Heart right ventricle (tissue), 16 donors: ENCODE measurements at regions not wholly inside any gene's neighbourhood (a gene's known extent, or its start where the extent isn't known, plus 50 kb on each side); places are given as distances from the start of the nearest gene placed in this dataset.

ENCODE experiments used
- ATAC-seq, 8 donors: fragments of 200-7000 bp; cut with Tn5 transposase; one replicate each; pipeline ENCODE4 v1.9.1; 2020; ENCODE audit warnings: mild to moderate bottlenecking in 8 of 8, moderate library complexity in 8 of 8, moderate number of reproducible peaks in 1 of 8
- DNase-seq, 2 donors: peaks; one replicate each; pipeline ENCODE4 v3.0.0-alpha.2; 2020
- H3K27ac ChIP-seq, 10 donors: fragments of 200-600 bp; sonication (generic) in 2 of 10; one replicate each; pipeline versions ENCODE4 v1.5.0 to v1.8.0; 2020 to 2022; ENCODE audit warnings: mild to moderate bottlenecking in 3 of 10
- H3K27me3 ChIP-seq, 7 donors: fragments of 200-600 bp; one replicate each; pipeline ENCODE4 v1.8.0; 2021 to 2022; ENCODE audit warnings: mild to moderate bottlenecking in 2 of 7
- H3K36me3 ChIP-seq, 9 donors: fragments of 200-600 bp; sonication (generic) in 1 of 9; one replicate each; pipeline versions ENCODE4 v1.5.0 to v1.8.0; 2020 to 2022; ENCODE audit warnings: mild to moderate bottlenecking in 2 of 9
- H3K4me1 ChIP-seq, 9 donors: fragments of 200-600 bp; sonication (generic) in 1 of 9; one replicate each; pipeline versions ENCODE4 v1.5.0 to v1.8.0; 2020 to 2022; ENCODE audit warnings: mild to moderate bottlenecking in 4 of 9
- H3K4me3 ChIP-seq, 10 donors: fragments of 200-600 bp; sonication (generic) in 2 of 10; one replicate each; pipeline versions ENCODE4 v1.5.0 to v1.8.0; 2020 to 2022; ENCODE audit warnings: mild to moderate bottlenecking in 7 of 10, moderate library complexity in 2 of 10
- H3K9me3 ChIP-seq, 11 donors: fragments of 200-600 bp in 10 of 11; sonication (generic) in 2 of 11; one replicate each; pipeline versions ENCODE4 v1.5.0 to v1.8.0; 2013 to 2022; ENCODE audit warnings: mild to moderate bottlenecking in 2 of 11, control low read depth in 1 of 11, moderate library complexity in 1 of 11
- CTCF ChIP-seq, 9 donors: fragments of 200-600 bp; sonication (generic) in 2 of 9; IDR thresholded peaks; one replicate each; pipeline versions ENCODE4 v1.5.0 to v1.8.0; 2021 to 2022; ENCODE audit warnings: antibody characterized with exemption in 9 of 9, mild to moderate bottlenecking in 5 of 9, moderate library complexity in 1 of 9
- WGBS, 2 donors: extraction: QIAGEN DNeasy Blood & Tissue Kit; methylation state at CpG; one replicate each; pipeline ENCODE4 v1.1.7; 2013; ENCODE audit warnings: inconsistent platforms in 1 of 2; 5-methylcytosine and 5-hydroxymethylcytosine counted together
- intact Hi-C, 10 donors: fragments of 100-400 bp; cut with DNase I; formaldehyde crosslinking; loops; one replicate each; pipeline versions ENCODE4 v1.11.1 to v1.14.2; 2022
- donor health status: Arrhythmogenic right ventricular cardiomyopathy.
- donor health status: ischemic (EF 13 %, LVEDD 7.1; RV severe dilation, severe dysfunction).
- donor health status: healthy with polysubstance abuse.
- donor health status: DM: no; HTN: yes; CAD: no.
- donor health status: DM: no; HTN: no; CAD: no.
- donor health status: ischemic (EF 25% LVEDD 6.9; RV normal size, moderate dysfunction).
- donor health status: ischemic (EF 25% LVEDD 5.7; RV mildly dilated, moderate dysfunction).
- donor health status: healthy.
- donor health status: DM: yes; HTN: yes; CAD: no.
- donor health status: Ischemic cardiomyopathy.
- donor health status: ischemic (EF 35%, LVEDD 5.7; RV mildly dilated, moderate dysfunction).
- donor health status: nonischemic (EF 11% LVEDD 7.7; RV severe dilation, severe dysfunction).
- donor health status: DM: yes; HTN: yes; CAD: no.
- donor health status: PGD.
- donor health status: ischemic (EF 29% LVEDD 5.4; RV normal size, mild dysfunction).
- donor health status: nonischemic (EF 23%, LVEDD 6.1; RV moderate dilation, normal function).

DNA sequence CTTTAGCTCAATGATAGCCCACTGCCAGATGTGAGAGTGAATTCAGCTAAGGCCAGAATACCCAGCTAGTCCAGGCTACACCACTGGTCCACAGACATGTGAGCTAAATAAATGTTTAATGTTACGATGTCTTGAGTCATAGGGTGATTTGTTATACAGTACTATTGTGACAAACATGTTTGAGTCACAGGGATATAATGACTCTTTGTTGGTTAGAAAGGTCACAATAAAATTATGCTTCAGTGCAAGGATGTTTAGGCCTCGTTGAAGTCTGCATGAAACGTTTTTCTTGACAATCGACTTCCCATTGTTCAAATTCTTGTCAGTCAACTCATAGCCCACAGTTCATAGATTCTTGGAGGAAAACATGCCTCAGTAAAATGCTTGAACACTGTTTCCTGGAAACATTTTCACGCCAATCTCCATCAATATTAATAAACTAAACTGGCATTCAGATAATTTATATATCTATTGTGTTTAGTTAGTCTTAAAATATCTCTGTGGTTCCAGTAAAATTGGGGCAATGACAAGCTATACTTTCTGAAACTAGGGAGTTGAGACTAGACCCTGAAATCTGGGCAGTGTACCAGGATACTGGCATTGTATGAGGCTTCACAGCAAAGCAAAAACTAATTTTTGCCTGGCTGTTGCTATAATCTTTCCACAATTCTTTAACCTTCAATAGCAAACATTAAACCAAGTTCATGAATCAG is 650.8 kb upstream of the KIRREL3 start:
- no peak for DNase-seq
- no peak for TF ChIP-seq CTCF (IDR thresholded peaks at IDR 0.05)
- no peak overlapping the region for H3K27ac ChIP-seq
- no peaks in the 10 kb centered on the region for H3K9me3 ChIP-seq
- intact Hi-C loops, result no loop called here
- H3K27me3 ChIP-seq, result no peaks in the 10 kb centered on the region
- no peak overlapping the region for H3K4me3 ChIP-seq
- 75% methylated on average over 5 of the region's 5 CpGs for WGBS, 2 donors
- H3K4me1 ChIP-seq, result peaks cover 0 to 5% (median 0%) of the 10 kb centered on the region in 9 donors
- no peaks in the 10 kb centered on the region for H3K36me3 ChIP-seq
- no peak for ATAC-seq

DNA sequence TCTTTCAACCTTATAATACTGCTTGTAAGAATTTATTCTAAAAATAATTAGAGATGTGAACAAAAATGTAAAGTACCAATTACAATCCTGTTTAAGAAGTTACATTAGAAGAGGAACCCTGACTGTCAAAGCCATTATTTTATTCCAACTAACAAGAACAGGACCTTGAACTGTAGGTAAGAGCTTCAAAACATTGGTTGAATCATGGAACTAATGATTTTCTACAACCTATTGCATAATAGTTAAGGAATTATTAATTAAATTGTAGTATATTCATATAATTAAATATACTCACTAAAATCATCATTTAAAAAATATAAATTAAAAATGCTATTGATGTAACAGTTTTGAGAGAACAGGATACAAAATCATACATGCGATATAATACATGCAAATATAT is 649.4 kb upstream of the KIRREL3 start:
- intact Hi-C loops, result no loop called here
- no peak for DNase-seq
- TF ChIP-seq CTCF (IDR thresholded peaks at IDR 0.05), result no peak
- no peaks in the 10 kb centered on the region for H3K27me3 ChIP-seq
- ATAC-seq, result no peak
- no peaks in the 10 kb centered on the region for H3K36me3 ChIP-seq
- no peaks in the 10 kb centered on the region for H3K4me1 ChIP-seq
- H3K27ac ChIP-seq, result no peak overlapping the region
- H3K9me3 ChIP-seq, result no peaks in the 10 kb centered on the region
- 95 to 100% methylated on average over 1 of the region's 1 CpG for WGBS, 2 donors
- no peak overlapping the region for H3K4me3 ChIP-seq

GRCh38 chr11:127649071-127649470 is 648.5 kb upstream of the KIRREL3 start:
- Histone ChIP-seq H3K4me3 (no peak overlapping the region), H3K4me1 (no peaks in the 10 kb centered on the region), H3K27me3 (no peaks in the 10 kb centered on the region), H3K9me3 (no peaks in the 10 kb centered on the region), H3K36me3 (no peaks in the 10 kb centered on the region), H3K27ac (no peak overlapping the region)
- ATAC-seq, result no peak
- no peak for DNase-seq
- intact Hi-C loops, result no loop called here
- WGBS, 2 donors, result 78 to 79% methylated on average over 2 of the region's 2 CpGs
- no peak for TF ChIP-seq CTCF (IDR thresholded peaks at IDR 0.05)

GRCh38 chr11:127648583-127648982 is 648.0 kb upstream of the KIRREL3 start:
- no peak for TF ChIP-seq CTCF (IDR thresholded peaks at IDR 0.05)
- Histone ChIP-seq H3K36me3 (no peaks in the 10 kb centered on the region), H3K27me3 (no peaks in the 10 kb centered on the region), H3K4me3 (no peak overlapping the region), H3K27ac (no peak overlapping the region), H3K4me1 (no peaks in the 10 kb centered on the region), H3K9me3 (no peaks in the 10 kb centered on the region)
- DNase-seq (no peak), ATAC-seq (no peak)
- intact Hi-C loops, result no loop called here
